IMR-90 (cell line): ENCODE measurements at regions not wholly inside any gene's neighbourhood (a gene's known extent, or its start where the extent isn't known, plus 50 kb on each side); places are given as distances from the start of the nearest gene placed in this dataset.

ENCODE experiments used
- CEBPB ChIP-seq: IDR thresholded peaks from 2 replicates; pipeline ENCODE4 v1.6.1; 2012; ENCODE audit warnings: low read depth, low read length, improper control_type of control experiment
- CTCF ChIP-seq: conservative IDR thresholded peaks from 2 replicates; pipeline ENCODE4 v1.5.1; 2012; ENCODE audit warnings: mild to moderate bottlenecking, low read depth, low read length, improper control_type of control experiment
- MAFK ChIP-seq: IDR thresholded peaks from 2 replicates; pipeline ENCODE4 v1.6.1; 2012; ENCODE audit warnings: low read depth, low read length, improper control_type of control experiment
- MAZ ChIP-seq: IDR thresholded peaks from 2 replicates; pipeline ENCODE4 v1.6.1; 2012; ENCODE audit warnings: low read depth, mild to moderate bottlenecking, low read length, improper control_type of control experiment, moderate library complexity, borderline replicate concordance
- NFE2L2 ChIP-seq: fragments of 150-350 bp; IDR thresholded peaks from 2 replicates; pipeline ENCODE4 v1.6.1; 2016; ENCODE audit warnings: low read depth, mild to moderate bottlenecking, low read length
- POLR2A ChIP-seq: IDR thresholded peaks from 2 replicates; pipeline ENCODE4 v1.6.1; 2012; ENCODE audit warnings: mild to moderate bottlenecking, low read depth, low read length
- RFX5 ChIP-seq: IDR thresholded peaks from 2 replicates; pipeline ENCODE4 v1.8.0; 2012; ENCODE audit warnings: low read depth, mild to moderate bottlenecking, low read length, moderate library complexity
- SMC3 ChIP-seq: fragments of 150-350 bp; IDR thresholded peaks from 2 replicates; pipeline ENCODE4 v1.6.1; 2016; ENCODE audit warnings: low read depth, mild to moderate bottlenecking, antibody characterized with exemption, low read length, moderate library complexity
- USF2 ChIP-seq: fragments of 150-350 bp; IDR thresholded peaks from 2 replicates; pipeline ENCODE4 v1.6.1; 2017; ENCODE audit warnings: mild to moderate bottlenecking, antibody characterized with exemption, low read length, low read depth

GRCh38 chr11:134682577-134682976 lies 270.5 kb upstream of the B3GAT1 start:
- TF ChIP-seq CTCF (no peak), POLR2A (no peak), CEBPB (no peak), SMC3 (no peak), RFX5 (no peak), MAFK (no peak), USF2 (no peak), NFE2L2 (no peak), MAZ (no peak)
